HepG2 (cell line): ENCODE measurements at regions not wholly inside any gene's neighbourhood (a gene's known extent, or its start where the extent isn't known, plus 50 kb on each side); places are given as distances from the start of the nearest gene placed in this dataset.

Source experiments
- ATAC-seq: fragments of 200-7000 bp; cut with Tn5 transposase; 3 replicates; pipeline ENCODE4 v1.9.1; 2020; ENCODE audit warnings: mild to moderate bottlenecking, moderate library complexity
- BruUV-seq: library from RNA; stranded (reverse); fragments of 400-500 nt; replicated peaks from 2 replicates; lab custom pipeline; 2021; lab: Mats Ljungman, UMichigan
- CTCF ChIA-PET: fragments of 300-600 bp; formaldehyde crosslinking; extraction: SDS; loops from one replicate; lab custom pipeline; 2021; ENCODE audit warnings: low total read pairs, inconsistent platforms, low intra/inter-chr PET ratio; lab: Yijun Ruan, JAX
- POLR2A ChIA-PET: fragments of 350-600 bp; sonication (Branson Sonifier 250); formaldehyde crosslinking; loops from one replicate; lab custom pipeline; 2020; ENCODE audit warnings: antibody characterized with exemption, inconsistent platforms; lab: Yijun Ruan, JAX
- DNase-seq: peaks from one replicate; pipeline ENCODE4 v3.0.0-alpha.2; 2015; ENCODE audit warnings: low spot score
- FAIRE-seq: peaks from 3 replicates; lab custom pipeline; 2011; peaks lifted over from hg19 to GRCh38; lab: Jason Lieb, UNC
- H2AFZ ChIP-seq: one replicate; pipeline ENCODE4 v1.6.1; 2011; ENCODE audit warnings: low read length, inconsistent platforms
- H3K27ac ChIP-seq: fragments of 300-600 bp; 3 replicates; pipeline ENCODE4 v1.8.0; 2011; ENCODE audit warnings: mixed run types, mild to moderate bottlenecking, mixed read lengths, low read length, inconsistent platforms; ENCODE audit not compliant: insufficient read depth; ENCODE audit errors: extremely low read length
- H3K27me3 ChIP-seq, 2 experiments: fragments of 200-600 bp in 1 of 2; 2 replicates in 1 of 2; 3 replicates in 1 of 2; pipeline versions ENCODE4 v1.6.0 to v1.8.0; 2011; ENCODE audit warnings: low read length in 2 of 2, mild to moderate bottlenecking in 2 of 2, moderate library complexity in 2 of 2, inconsistent platforms in 1 of 2; ENCODE audit not compliant: insufficient read depth in 2 of 2, control insufficient read depth in 1 of 2
- H3K36me3 ChIP-seq, 2 experiments: fragments of 200-600 bp in 1 of 2; replicated peaks in 1 of 2; 2 replicates in 1 of 2; 3 replicates in 1 of 2; pipeline versions ENCODE4 v1.5.1 to v1.8.0; 2011; ENCODE audit warnings: low read length in 2 of 2, inconsistent platforms in 1 of 2; ENCODE audit not compliant: insufficient read depth in 2 of 2, control insufficient read depth in 1 of 2
- H3K4me1 ChIP-seq: 2 replicates; pipeline ENCODE4 v1.5.1; 2012; ENCODE audit warnings: low read length, inconsistent platforms; ENCODE audit not compliant: insufficient read depth
- H3K4me2 ChIP-seq: 2 replicates; pipeline ENCODE4 v1.6.0; 2011; ENCODE audit warnings: low read depth, low read length, inconsistent platforms
- H3K4me3 ChIP-seq, 3 experiments: fragments of 200-600 bp in 1 of 3; sonication (generic), shearing (Covaris generic) in 1 of 3; replicated peaks in 1 of 3; 2 replicates each; pipeline ENCODE4 v1.5.1; 2011 to 2016; ENCODE audit warnings: low read length in 3 of 3, inconsistent platforms in 2 of 3, low read depth in 2 of 3, mild to moderate bottlenecking in 2 of 3, control low read depth in 1 of 3, mixed read lengths in 1 of 3; ENCODE audit not compliant: insufficient read depth in 1 of 3
- H3K79me2 ChIP-seq: one replicate; pipeline ENCODE4 v1.6.1; 2011; ENCODE audit warnings: low read length, inconsistent platforms; ENCODE audit not compliant: insufficient read depth
- H3K9ac ChIP-seq: 2 replicates; pipeline ENCODE4 v1.6.0; 2011; ENCODE audit warnings: mild to moderate bottlenecking, low read depth, low read length, inconsistent platforms; ENCODE audit not compliant: insufficient read depth
- H3K9me3 ChIP-seq: 2 replicates; pipeline ENCODE4 v1.5.1; 2012; ENCODE audit warnings: mild to moderate bottlenecking, low read length
- H4K20me1 ChIP-seq: 2 replicates; pipeline ENCODE4 v1.6.0; 2011; ENCODE audit warnings: inconsistent platforms, mild to moderate bottlenecking, low read length, moderate library complexity; ENCODE audit not compliant: insufficient read depth
- ESRRA ChIP-seq: sonication (generic); formaldehyde crosslinking; IDR thresholded peaks from 2 replicates; pipeline ENCODE4 v1.5.1; 2020; ENCODE audit warnings: mild to moderate bottlenecking, low read depth, missing genetic modification reagents
- LRRFIP1 ChIP-seq: sonication (generic); formaldehyde crosslinking; conservative IDR thresholded peaks from 2 replicates; pipeline ENCODE4 v1.4.0; 2020; ENCODE audit warnings: missing genetic modification reagents
- MED13 ChIP-seq: sonication (generic); formaldehyde crosslinking; IDR thresholded peaks from 2 replicates; pipeline ENCODE4 v1.5.0; 2020; ENCODE audit warnings: missing genetic modification reagents
- MXD4 ChIP-seq: IDR thresholded peaks from 2 replicates; pipeline ENCODE4 v1.6.1; 2016; ENCODE audit warnings: mild to moderate bottlenecking, missing biosample characterization, missing genetic modification reagents
- NCOA2 ChIP-seq: sonication (generic); formaldehyde crosslinking; IDR thresholded peaks from 2 replicates; pipeline ENCODE4 v1.8.0; 2022; ENCODE audit warnings: inconsistent platforms
- SCMH1 ChIP-seq: sonication (generic); formaldehyde crosslinking; IDR thresholded peaks from 2 replicates; pipeline ENCODE4 v1.9.0; 2021; ENCODE audit warnings: missing genetic modification reagents, mild to moderate bottlenecking, borderline replicate concordance
- YY1 ChIP-seq: IDR thresholded peaks from 2 replicates; pipeline ENCODE4 v1.6.1; 2011; ENCODE audit warnings: low read length, low read depth, moderate library complexity, mild to moderate bottlenecking; ENCODE audit not compliant: insufficient read depth, insufficient replicate concordance
- ZC3H4 ChIP-seq: sonication (generic); formaldehyde crosslinking; IDR thresholded peaks from 2 replicates; pipeline ENCODE4 v1.4.0; 2020; ENCODE audit warnings: missing genetic modification reagents, borderline replicate concordance
- ZNF329 ChIP-seq: sonication (generic); formaldehyde crosslinking; IDR thresholded peaks from 2 replicates; pipeline ENCODE4 v1.9.0; 2021; ENCODE audit warnings: low read depth, mild to moderate bottlenecking, missing genetic modification reagents
- ZNF547 ChIP-seq: sonication (generic); formaldehyde crosslinking; IDR thresholded peaks from 2 replicates; pipeline ENCODE4 v1.5.1; 2020; ENCODE audit warnings: mild to moderate bottlenecking, missing genetic modification reagents
- ZNF7 ChIP-seq: IDR thresholded peaks from 2 replicates; pipeline ENCODE4 v1.6.1; 2016; ENCODE audit warnings: missing biosample characterization, missing genetic modification reagents
- ZNF746 ChIP-seq: sonication (generic); formaldehyde crosslinking; IDR thresholded peaks from 2 replicates; pipeline ENCODE4 v1.8.0; 2022; ENCODE audit warnings: mild to moderate bottlenecking, missing genetic modification reagents
- WGBS: methylation state at CpG from one replicate; pipeline ENCODE4 v1.1.6; 2017; ENCODE audit warnings: low lambda C conversion rate; 5-methylcytosine and 5-hydroxymethylcytosine counted together
- in situ Hi-C: cut with HindIII; loops from 2 replicates; pipeline ENCODE4 v1.10.0; 2017; ENCODE audit warnings: low pct_unique_long_range_greater_than_20kb; ENCODE audit not compliant: extremely low pct_ligation_motif_present
- intact Hi-C: fragments of 100-400 bp; cut with micrococcal nuclease; formaldehyde crosslinking; loops from one replicate; pipeline ENCODE4 v1.10.0; 2022; ENCODE audit not compliant: unreplicated experiment
- TF ChIP-seq, protein P1 (sequence below): sonication (generic); formaldehyde crosslinking; IDR thresholded peaks from 2 replicates; pipeline ENCODE4 v1.8.0; 2022; ENCODE audit warnings: mild to moderate bottlenecking, missing genetic modification reagents, moderate library complexity

DNA sequence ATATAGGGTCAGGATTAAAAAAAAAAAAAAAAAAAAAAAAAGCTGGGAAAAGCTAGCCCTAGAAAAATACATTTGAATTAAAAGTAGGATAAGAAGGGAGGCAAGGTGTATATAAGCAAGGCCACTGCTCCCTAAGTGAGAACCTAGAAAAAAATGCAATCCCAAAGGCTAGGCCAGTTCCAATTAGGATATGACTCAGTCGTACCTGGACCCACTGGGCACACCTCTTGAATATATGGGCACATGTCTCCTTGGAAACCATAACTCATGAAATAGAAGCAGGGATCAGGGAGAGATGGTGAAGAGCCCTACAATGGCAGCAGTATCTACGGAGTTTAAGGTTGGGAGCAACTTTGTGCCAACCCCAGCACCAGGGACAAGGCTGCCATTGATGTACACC lies 314.1 kb upstream of the IL12A start:
- ATAC-seq (no peak), FAIRE-seq (no peak), DNase-seq (no peak)
- intact Hi-C loops (no loop called here), in situ Hi-C loops (no loop called here)
- TF ChIP-seq, protein P1, sequence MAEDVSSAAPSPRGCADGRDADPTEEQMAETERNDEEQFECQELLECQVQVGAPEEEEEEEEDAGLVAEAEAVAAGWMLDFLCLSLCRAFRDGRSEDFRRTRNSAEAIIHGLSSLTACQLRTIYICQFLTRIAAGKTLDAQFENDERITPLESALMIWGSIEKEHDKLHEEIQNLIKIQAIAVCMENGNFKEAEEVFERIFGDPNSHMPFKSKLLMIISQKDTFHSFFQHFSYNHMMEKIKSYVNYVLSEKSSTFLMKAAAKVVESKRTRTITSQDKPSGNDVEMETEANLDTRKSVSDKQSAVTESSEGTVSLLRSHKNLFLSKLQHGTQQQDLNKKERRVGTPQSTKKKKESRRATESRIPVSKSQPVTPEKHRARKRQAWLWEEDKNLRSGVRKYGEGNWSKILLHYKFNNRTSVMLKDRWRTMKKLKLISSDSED (CRISPR knock-in tag): no peak
- no peak for TF ChIP-seq ZNF329 (CRISPR knock-in tag)
- TF ChIP-seq NCOA2: no peak
- TF ChIP-seq ZC3H4 (CRISPR knock-in tag): no peak
- no peak for TF ChIP-seq MED13 (CRISPR knock-in tag)
- no peak for TF ChIP-seq ZNF547 (CRISPR knock-in tag)
- no peak for TF ChIP-seq ESRRA (CRISPR knock-in tag)
- TF ChIP-seq ZNF7 (CRISPR knock-in tag): no peak
- no peak for TF ChIP-seq SCMH1 (CRISPR knock-in tag)
- TF ChIP-seq MXD4 (CRISPR knock-in tag): no peak
- no peak for TF ChIP-seq LRRFIP1 (CRISPR knock-in tag)
- TF ChIP-seq YY1: no peak
- TF ChIP-seq ZNF746 (CRISPR knock-in tag): no peak
- Histone ChIP-seq H3K27me3 (no peaks in the 10 kb centered on the region), H2AFZ (no peak overlapping the region), H3K4me2 (no peak overlapping the region), H4K20me1 (no peaks in the 10 kb centered on the region), H3K27ac (no peak overlapping the region), H3K9ac (no peak overlapping the region), H3K4me1 (no peaks in the 10 kb centered on the region), H3K79me2 (no peaks in the 10 kb centered on the region), H3K4me3 (no peak overlapping the region), H3K36me3 (no peaks in the 10 kb centered on the region), H3K9me3 (no peaks in the 10 kb centered on the region)
- WGBS: 19% methylated on average over 2 of the region's 2 CpGs
- POLR2A ChIA-PET: no interaction called here
- CTCF ChIA-PET: no interaction called here
- no TSS peak for BruUV-seq
